GM23338 (cell line): ENCODE measurements at regions not wholly inside any gene's neighbourhood (a gene's known extent, or its start where the extent isn't known, plus 50 kb on each side); places are given as distances from the start of the nearest gene placed in this dataset.

Source experiments
- ATAC-seq: fragments of 200-7000 bp; cut with Tn5 transposase; 3 replicates; pipeline ENCODE4 v1.9.1; 2020
- DNase-seq: peaks from one replicate; pipeline ENCODE4 v3.0.0-alpha.2; 2015; ENCODE audit warnings: low spot score
- H2AFZ ChIP-seq: fragments of 200-600 bp; sonication (generic); 2 replicates; pipeline ENCODE4 v1.8.0; 2016; ENCODE audit warnings: antibody characterized with exemption, mild to moderate bottlenecking, moderate library complexity
- H3F3A ChIP-seq: fragments of 200-600 bp; sonication (generic); replicated peaks from 2 replicates; pipeline ENCODE4 v1.8.0; 2017; ENCODE audit warnings: antibody characterized with exemption, mixed run types, low read depth
- H3K27ac ChIP-seq: fragments of 200-600 bp; sonication (generic); 2 replicates; pipeline ENCODE4 v1.6.1; 2016; ENCODE audit warnings: low read depth
- H3K27me3 ChIP-seq: fragments of 200-600 bp; sonication (generic); 2 replicates; pipeline ENCODE4 v1.8.0; 2016; ENCODE audit warnings: mild to moderate bottlenecking, mixed run types, moderate library complexity; ENCODE audit not compliant: insufficient read depth
- H3K36me3 ChIP-seq: fragments of 200-600 bp; sonication (generic); 2 replicates; pipeline ENCODE4 v1.8.0; 2016; ENCODE audit warnings: mild to moderate bottlenecking; ENCODE audit not compliant: insufficient read depth
- H3K4me1 ChIP-seq: fragments of 200-600 bp; sonication (generic); 2 replicates; pipeline ENCODE4 v1.8.0; 2016; ENCODE audit warnings: mild to moderate bottlenecking, moderate library complexity; ENCODE audit not compliant: insufficient read depth
- H3K4me2 ChIP-seq: fragments of 200-600 bp; sonication (generic); 2 replicates; pipeline ENCODE4 v1.7.1; 2017; ENCODE audit warnings: mixed run types
- H3K4me3 ChIP-seq: fragments of 200-600 bp; sonication (generic); 2 replicates; pipeline ENCODE4 v1.6.1; 2016; ENCODE audit warnings: mixed run types
- H3K79me2 ChIP-seq: fragments of 200-600 bp; sonication (generic); replicated peaks from 2 replicates; pipeline ENCODE4 v1.8.0; 2017; ENCODE audit warnings: mild to moderate bottlenecking; ENCODE audit not compliant: insufficient read depth
- H3K9me2 ChIP-seq: fragments of 200-600 bp; sonication (generic); 2 replicates; pipeline ENCODE4 v1.8.0; 2017; ENCODE audit not compliant: insufficient read depth
- H4K20me1 ChIP-seq: fragments of 200-600 bp; sonication (generic); replicated peaks from 2 replicates; pipeline ENCODE4 v1.8.0; 2017; ENCODE audit warnings: mild to moderate bottlenecking; ENCODE audit not compliant: insufficient read depth
- H3K27ac Mint-ChIP-seq: 2 replicates; pipeline ENCODE4 v1.8.0; 2020; ENCODE audit warnings: inconsistent platforms, mild to moderate bottlenecking, moderate library complexity, mixed read lengths
- H3K27me3 Mint-ChIP-seq: 3 replicates; pipeline ENCODE4 v1.8.0; 2022; ENCODE audit warnings: low read depth, mild to moderate bottlenecking, moderate library complexity, mixed read lengths, inconsistent platforms; ENCODE audit not compliant: insufficient read depth, poor library complexity
- H3K36me3 Mint-ChIP-seq: 3 replicates; pipeline ENCODE4 v1.8.0; 2021; ENCODE audit warnings: low read depth, mild to moderate bottlenecking, inconsistent platforms, moderate library complexity, mixed read lengths
- H3K4me1 Mint-ChIP-seq: 3 replicates; pipeline ENCODE4 v1.8.0; 2020; ENCODE audit warnings: mild to moderate bottlenecking, inconsistent platforms, mixed read lengths
- H3K4me3 Mint-ChIP-seq: 3 replicates; pipeline ENCODE4 v1.8.0; 2021; ENCODE audit warnings: moderate library complexity, mild to moderate bottlenecking, inconsistent platforms, mixed read lengths
- H3K9me3 Mint-ChIP-seq: 3 replicates; pipeline ENCODE4 v1.8.0; 2020; ENCODE audit warnings: moderate library complexity, mild to moderate bottlenecking, inconsistent platforms, mixed read lengths
- CREB1 ChIP-seq: fragments of 250-450 bp; sonication (Bioruptor Pico); IDR thresholded peaks from 2 replicates; pipeline ENCODE4 v1.5.0; 2020; ENCODE audit warnings: low read depth, mild to moderate bottlenecking, moderate library complexity
- EZH2 ChIP-seq: fragments of 200-600 bp; sonication (generic); IDR thresholded peaks from one replicate; pipeline ENCODE4 v1.8.0; 2017; ENCODE audit warnings: antibody characterized with exemption, mild to moderate bottlenecking, low read depth; ENCODE audit not compliant: unreplicated experiment
- EZH2phosphoT487 ChIP-seq: fragments of 200-600 bp; sonication (generic); IDR thresholded peaks from one replicate; pipeline ENCODE4 v1.8.1; 2018; ENCODE audit warnings: antibody characterized with exemption; ENCODE audit not compliant: unreplicated experiment
- JUNB ChIP-seq: IDR thresholded peaks from one replicate; pipeline ENCODE4 v1.6.1; 2016; ENCODE audit warnings: antibody characterized with exemption; ENCODE audit not compliant: unreplicated experiment
- NANOG ChIP-seq: IDR thresholded peaks from 2 replicates; pipeline ENCODE4 v1.6.1; 2016; ENCODE audit warnings: antibody characterized with exemption, borderline replicate concordance
- POLR2AphosphoS5 ChIP-seq: IDR thresholded peaks from 2 replicates; pipeline ENCODE4 v1.6.1; 2016; ENCODE audit warnings: antibody characterized with exemption, low read depth
- STAT1 ChIP-seq: IDR thresholded peaks from one replicate; pipeline ENCODE4 v1.6.1; 2016; ENCODE audit warnings: antibody characterized with exemption; ENCODE audit not compliant: unreplicated experiment
- ZNF114 ChIP-seq: fragments of 250-450 bp; sonication (Bioruptor Pico); IDR thresholded peaks from 2 replicates; pipeline ENCODE4 v1.5.0; 2020; ENCODE audit warnings: mild to moderate bottlenecking, moderate library complexity
- ZNF331 ChIP-seq: fragments of 250-450 bp; sonication (Bioruptor Pico); IDR thresholded peaks from 2 replicates; pipeline ENCODE4 v1.5.0; 2020; ENCODE audit warnings: low read depth, mild to moderate bottlenecking, moderate library complexity
- TF ChIP-seq, protein P1 (sequence below): IDR thresholded peaks from 2 replicates; pipeline ENCODE4 v1.6.1; 2016; ENCODE audit warnings: antibody characterized with exemption
- TF ChIP-seq, protein P2 (sequence below): fragments of 250-450 bp; sonication (Bioruptor Pico); IDR thresholded peaks from 2 replicates; pipeline ENCODE4 v1.5.0; 2020; ENCODE audit warnings: mild to moderate bottlenecking, moderate library complexity
- TF ChIP-seq, protein P3 (sequence below), 2 experiments: fragments of 200-600 bp in 1 of 2; sonication (generic) in 1 of 2; conservative IDR thresholded peaks; 2 replicates each; pipeline versions ENCODE4 v1.5.1 to v1.6.1; 2016 to 2017; ENCODE audit warnings: antibody characterized with exemption in 2 of 2, low read depth in 2 of 2, mild to moderate bottlenecking in 2 of 2, moderate library complexity in 1 of 2
- TF ChIP-seq, protein P4 (sequence below): IDR thresholded peaks from one replicate; pipeline ENCODE4 v1.6.1; 2018; ENCODE audit warnings: antibody characterized with exemption; ENCODE audit not compliant: unreplicated experiment

DNA sequence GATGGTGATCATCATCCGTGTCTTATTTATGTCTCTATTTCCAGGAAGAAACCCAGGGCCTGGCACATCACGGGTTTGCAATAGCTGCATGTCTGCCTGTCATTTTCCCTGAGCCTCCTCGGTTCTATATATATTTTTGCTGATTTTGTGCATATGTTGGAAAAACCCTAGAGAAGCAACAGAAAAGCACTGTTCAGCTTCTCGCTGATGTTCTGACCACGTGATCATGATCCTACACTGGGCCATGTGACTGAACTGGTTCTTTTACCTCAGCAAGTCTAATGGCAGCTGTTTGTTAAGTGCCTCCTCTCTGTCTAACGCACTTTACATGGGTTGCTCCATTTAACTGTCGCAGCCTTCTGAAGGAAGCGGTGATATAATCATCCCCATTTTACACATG is 71.3 kb downstream of the CMPK2 start:
- no peaks in the 10 kb centered on the region for H3K27me3 ChIP-seq
- no peaks in the 10 kb centered on the region; the same call in 2 of the 3 replicates for H3K4me1 Mint-ChIP-seq
- 0 out of 2 replicates have a peak, but pooled peaks cover 2% of the 10 kb centered on the region for H3K9me2 ChIP-seq
- peaks cover 6% of the 10 kb centered on the region for H3K27me3 Mint-ChIP-seq
- no peaks in the 10 kb centered on the region for H3K79me2 ChIP-seq
- ATAC-seq (no peak), DNase-seq (no peak)
- no peaks in the 10 kb centered on the region; the same call in 2 of the 3 replicates for H3K36me3 Mint-ChIP-seq
- H3K4me2 ChIP-seq: no peak overlapping the region
- H2AFZ ChIP-seq: no peak overlapping the region
- no peak overlapping the region for H3K27ac ChIP-seq
- no peak overlapping the region for H3K27ac Mint-ChIP-seq
- no peaks in the 10 kb centered on the region for H3K36me3 ChIP-seq
- H3K4me1 ChIP-seq: no peaks in the 10 kb centered on the region
- TF ChIP-seq CREB1 (CRISPR knock-in tag): no peak
- no peak for TF ChIP-seq EZH2
- TF ChIP-seq EZH2phosphoT487: no peak
- TF ChIP-seq, protein P1, sequence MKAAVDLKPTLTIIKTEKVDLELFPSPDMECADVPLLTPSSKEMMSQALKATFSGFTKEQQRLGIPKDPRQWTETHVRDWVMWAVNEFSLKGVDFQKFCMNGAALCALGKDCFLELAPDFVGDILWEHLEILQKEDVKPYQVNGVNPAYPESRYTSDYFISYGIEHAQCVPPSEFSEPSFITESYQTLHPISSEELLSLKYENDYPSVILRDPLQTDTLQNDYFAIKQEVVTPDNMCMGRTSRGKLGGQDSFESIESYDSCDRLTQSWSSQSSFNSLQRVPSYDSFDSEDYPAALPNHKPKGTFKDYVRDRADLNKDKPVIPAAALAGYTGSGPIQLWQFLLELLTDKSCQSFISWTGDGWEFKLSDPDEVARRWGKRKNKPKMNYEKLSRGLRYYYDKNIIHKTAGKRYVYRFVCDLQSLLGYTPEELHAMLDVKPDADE: no peak
- no peak for TF ChIP-seq ZNF114 (CRISPR knock-in tag)
- no peak for TF ChIP-seq NANOG
- TF ChIP-seq JUNB: no peak
- TF ChIP-seq, protein P2, sequence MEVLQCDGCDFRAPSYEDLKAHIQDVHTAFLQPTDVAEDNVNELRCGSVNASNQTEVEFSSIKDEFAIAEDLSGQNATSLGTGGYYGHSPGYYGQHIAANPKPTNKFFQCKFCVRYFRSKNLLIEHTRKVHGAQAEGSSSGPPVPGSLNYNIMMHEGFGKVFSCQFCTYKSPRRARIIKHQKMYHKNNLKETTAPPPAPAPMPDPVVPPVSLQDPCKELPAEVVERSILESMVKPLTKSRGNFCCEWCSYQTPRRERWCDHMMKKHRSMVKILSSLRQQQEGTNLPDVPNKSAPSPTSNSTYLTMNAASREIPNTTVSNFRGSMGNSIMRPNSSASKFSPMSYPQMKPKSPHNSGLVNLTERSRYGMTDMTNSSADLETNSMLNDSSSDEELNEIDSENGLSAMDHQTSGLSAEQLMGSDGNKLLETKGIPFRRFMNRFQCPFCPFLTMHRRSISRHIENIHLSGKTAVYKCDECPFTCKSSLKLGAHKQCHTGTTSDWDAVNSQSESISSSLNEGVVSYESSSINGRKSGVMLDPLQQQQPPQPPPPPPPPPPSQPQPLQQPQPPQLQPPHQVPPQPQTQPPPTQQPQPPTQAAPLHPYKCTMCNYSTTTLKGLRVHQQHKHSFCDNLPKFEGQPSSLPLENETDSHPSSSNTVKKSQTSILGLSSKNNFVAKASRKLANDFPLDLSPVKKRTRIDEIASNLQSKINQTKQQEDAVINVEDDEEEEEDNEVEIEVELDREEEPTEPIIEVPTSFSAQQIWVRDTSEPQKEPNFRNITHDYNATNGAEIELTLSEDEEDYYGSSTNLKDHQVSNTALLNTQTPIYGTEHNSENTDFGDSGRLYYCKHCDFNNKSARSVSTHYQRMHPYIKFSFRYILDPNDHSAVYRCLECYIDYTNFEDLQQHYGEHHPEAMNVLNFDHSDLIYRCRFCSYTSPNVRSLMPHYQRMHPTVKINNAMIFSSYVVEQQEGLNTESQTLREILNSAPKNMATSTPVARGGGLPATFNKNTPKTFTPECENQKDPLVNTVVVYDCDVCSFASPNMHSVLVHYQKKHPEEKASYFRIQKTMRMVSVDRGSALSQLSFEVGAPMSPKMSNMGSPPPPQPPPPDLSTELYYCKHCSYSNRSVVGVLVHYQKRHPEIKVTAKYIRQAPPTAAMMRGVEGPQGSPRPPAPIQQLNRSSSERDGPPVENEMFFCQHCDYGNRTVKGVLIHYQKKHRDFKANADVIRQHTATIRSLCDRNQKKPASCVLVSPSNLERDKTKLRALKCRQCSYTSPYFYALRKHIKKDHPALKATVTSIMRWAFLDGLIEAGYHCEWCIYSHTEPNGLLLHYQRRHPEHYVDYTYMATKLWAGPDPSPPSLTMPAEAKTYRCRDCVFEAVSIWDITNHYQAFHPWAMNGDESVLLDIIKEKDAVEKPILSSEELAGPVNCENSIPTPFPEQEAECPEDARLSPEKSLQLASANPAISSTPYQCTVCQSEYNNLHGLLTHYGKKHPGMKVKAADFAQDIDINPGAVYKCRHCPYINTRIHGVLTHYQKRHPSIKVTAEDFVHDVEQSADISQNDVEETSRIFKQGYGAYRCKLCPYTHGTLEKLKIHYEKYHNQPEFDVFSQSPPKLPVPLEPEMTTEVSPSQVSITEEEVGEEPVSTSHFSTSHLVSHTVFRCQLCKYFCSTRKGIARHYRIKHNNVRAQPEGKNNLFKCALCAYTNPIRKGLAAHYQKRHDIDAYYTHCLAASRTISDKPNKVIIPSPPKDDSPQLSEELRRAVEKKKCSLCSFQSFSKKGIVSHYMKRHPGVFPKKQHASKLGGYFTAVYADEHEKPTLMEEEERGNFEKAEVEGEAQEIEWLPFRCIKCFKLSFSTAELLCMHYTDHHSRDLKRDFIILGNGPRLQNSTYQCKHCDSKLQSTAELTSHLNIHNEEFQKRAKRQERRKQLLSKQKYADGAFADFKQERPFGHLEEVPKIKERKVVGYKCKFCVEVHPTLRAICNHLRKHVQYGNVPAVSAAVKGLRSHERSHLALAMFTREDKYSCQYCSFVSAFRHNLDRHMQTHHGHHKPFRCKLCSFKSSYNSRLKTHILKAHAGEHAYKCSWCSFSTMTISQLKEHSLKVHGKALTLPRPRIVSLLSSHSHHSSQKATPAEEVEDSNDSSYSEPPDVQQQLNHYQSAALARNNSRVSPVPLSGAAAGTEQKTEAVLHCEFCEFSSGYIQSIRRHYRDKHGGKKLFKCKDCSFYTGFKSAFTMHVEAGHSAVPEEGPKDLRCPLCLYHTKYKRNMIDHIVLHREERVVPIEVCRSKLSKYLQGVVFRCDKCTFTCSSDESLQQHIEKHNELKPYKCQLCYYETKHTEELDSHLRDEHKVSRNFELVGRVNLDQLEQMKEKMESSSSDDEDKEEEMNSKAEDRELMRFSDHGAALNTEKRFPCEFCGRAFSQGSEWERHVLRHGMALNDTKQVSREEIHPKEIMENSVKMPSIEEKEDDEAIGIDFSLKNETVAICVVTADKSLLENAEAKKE (CRISPR knock-in tag): no peak
- no peak for TF ChIP-seq STAT1
- TF ChIP-seq POLR2AphosphoS5: no peak
- TF ChIP-seq, protein P3, sequence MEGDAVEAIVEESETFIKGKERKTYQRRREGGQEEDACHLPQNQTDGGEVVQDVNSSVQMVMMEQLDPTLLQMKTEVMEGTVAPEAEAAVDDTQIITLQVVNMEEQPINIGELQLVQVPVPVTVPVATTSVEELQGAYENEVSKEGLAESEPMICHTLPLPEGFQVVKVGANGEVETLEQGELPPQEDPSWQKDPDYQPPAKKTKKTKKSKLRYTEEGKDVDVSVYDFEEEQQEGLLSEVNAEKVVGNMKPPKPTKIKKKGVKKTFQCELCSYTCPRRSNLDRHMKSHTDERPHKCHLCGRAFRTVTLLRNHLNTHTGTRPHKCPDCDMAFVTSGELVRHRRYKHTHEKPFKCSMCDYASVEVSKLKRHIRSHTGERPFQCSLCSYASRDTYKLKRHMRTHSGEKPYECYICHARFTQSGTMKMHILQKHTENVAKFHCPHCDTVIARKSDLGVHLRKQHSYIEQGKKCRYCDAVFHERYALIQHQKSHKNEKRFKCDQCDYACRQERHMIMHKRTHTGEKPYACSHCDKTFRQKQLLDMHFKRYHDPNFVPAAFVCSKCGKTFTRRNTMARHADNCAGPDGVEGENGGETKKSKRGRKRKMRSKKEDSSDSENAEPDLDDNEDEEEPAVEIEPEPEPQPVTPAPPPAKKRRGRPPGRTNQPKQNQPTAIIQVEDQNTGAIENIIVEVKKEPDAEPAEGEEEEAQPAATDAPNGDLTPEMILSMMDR (conservative IDR thresholded peaks at IDR 0.05; ENCODE audit: low read depth in 2 of 2): no peak
- TF ChIP-seq, protein P4, sequence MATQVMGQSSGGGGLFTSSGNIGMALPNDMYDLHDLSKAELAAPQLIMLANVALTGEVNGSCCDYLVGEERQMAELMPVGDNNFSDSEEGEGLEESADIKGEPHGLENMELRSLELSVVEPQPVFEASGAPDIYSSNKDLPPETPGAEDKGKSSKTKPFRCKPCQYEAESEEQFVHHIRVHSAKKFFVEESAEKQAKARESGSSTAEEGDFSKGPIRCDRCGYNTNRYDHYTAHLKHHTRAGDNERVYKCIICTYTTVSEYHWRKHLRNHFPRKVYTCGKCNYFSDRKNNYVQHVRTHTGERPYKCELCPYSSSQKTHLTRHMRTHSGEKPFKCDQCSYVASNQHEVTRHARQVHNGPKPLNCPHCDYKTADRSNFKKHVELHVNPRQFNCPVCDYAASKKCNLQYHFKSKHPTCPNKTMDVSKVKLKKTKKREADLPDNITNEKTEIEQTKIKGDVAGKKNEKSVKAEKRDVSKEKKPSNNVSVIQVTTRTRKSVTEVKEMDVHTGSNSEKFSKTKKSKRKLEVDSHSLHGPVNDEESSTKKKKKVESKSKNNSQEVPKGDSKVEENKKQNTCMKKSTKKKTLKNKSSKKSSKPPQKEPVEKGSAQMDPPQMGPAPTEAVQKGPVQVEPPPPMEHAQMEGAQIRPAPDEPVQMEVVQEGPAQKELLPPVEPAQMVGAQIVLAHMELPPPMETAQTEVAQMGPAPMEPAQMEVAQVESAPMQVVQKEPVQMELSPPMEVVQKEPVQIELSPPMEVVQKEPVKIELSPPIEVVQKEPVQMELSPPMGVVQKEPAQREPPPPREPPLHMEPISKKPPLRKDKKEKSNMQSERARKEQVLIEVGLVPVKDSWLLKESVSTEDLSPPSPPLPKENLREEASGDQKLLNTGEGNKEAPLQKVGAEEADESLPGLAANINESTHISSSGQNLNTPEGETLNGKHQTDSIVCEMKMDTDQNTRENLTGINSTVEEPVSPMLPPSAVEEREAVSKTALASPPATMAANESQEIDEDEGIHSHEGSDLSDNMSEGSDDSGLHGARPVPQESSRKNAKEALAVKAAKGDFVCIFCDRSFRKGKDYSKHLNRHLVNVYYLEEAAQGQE: no peak
- TF ChIP-seq ZNF331 (CRISPR knock-in tag): no peak
- H4K20me1 ChIP-seq: no peaks in the 10 kb centered on the region
- no peaks in the 10 kb centered on the region for H3F3A ChIP-seq
- no peak overlapping the region for H3K4me3 ChIP-seq
- H3K4me3 Mint-ChIP-seq: no peak overlapping the region
- peaks cover 40% of the 10 kb centered on the region for H3K9me3 Mint-ChIP-seq
